Kidney epithelial cell (primary cell): ENCODE measurements at regions not wholly inside any gene's neighbourhood (a gene's known extent, or its start where the extent isn't known, plus 50 kb on each side); places are given as distances from the start of the nearest gene placed in this dataset.

Source experiments
- DNase-seq: peaks from one replicate; pipeline ENCODE4 v3.0.0-alpha.2; 2010; ENCODE audit warnings: low read depth
- H3K27me3 ChIP-seq: 2 replicates; pipeline ENCODE4 v1.6.0; 2011; ENCODE audit warnings: low read length; ENCODE audit not compliant: control insufficient read depth, insufficient read depth
- H3K36me3 ChIP-seq: 2 replicates; pipeline ENCODE4 v1.5.1; 2011; ENCODE audit warnings: low read length; ENCODE audit not compliant: control insufficient read depth, insufficient read depth
- H3K4me3 ChIP-seq: 2 replicates; pipeline ENCODE4 v1.5.1; 2011; ENCODE audit warnings: low read depth, mild to moderate bottlenecking, control low read depth, low read length
- TF ChIP-seq, protein P1 (sequence below): IDR thresholded peaks from 2 replicates; pipeline ENCODE4 v1.5.1; 2011; ENCODE audit warnings: mild to moderate bottlenecking, moderate library complexity, low read length, control low read depth, inconsistent platforms; ENCODE audit not compliant: insufficient read depth, poor library complexity, severe bottlenecking

DNA sequence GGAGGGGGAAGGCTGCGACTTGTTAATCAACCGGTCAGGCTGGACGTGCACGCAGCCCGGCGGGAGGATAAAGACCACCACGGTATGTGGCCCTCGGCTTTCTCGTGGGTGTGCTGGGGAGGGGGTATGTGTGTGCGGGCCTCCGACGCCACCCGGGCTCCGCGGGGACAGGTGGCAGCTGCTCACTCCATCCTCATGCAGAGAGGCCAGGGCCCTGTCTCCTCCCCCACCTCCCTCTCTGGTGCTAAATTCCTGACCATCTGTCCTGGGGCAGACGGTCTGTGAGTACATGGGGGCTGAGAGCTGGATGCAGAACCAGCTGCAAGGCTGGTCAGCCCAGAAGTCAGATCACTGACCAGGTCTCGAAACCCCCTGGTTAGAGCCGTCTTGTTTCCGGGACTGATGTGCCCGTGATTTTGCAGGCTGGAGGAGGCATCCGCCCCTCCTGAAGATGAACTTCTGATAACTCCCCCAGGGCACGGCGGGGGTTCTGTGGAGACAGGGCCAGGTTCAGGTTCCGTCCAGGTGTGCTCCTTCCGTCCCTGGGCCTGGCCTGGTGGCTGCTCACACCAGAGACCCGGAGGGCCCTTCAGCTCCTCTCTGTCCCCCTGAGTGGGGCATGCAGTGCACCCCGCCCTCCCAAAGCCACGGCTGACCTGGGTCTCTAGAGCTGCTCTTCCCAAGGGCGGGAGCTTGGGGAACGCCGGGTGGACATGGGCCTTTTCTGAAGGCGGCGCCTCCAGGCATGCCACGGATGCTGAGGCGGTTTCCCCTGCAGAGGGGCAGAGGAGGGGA, 1119.7 kb downstream of the BRD1 start:
- TF ChIP-seq, protein P1, sequence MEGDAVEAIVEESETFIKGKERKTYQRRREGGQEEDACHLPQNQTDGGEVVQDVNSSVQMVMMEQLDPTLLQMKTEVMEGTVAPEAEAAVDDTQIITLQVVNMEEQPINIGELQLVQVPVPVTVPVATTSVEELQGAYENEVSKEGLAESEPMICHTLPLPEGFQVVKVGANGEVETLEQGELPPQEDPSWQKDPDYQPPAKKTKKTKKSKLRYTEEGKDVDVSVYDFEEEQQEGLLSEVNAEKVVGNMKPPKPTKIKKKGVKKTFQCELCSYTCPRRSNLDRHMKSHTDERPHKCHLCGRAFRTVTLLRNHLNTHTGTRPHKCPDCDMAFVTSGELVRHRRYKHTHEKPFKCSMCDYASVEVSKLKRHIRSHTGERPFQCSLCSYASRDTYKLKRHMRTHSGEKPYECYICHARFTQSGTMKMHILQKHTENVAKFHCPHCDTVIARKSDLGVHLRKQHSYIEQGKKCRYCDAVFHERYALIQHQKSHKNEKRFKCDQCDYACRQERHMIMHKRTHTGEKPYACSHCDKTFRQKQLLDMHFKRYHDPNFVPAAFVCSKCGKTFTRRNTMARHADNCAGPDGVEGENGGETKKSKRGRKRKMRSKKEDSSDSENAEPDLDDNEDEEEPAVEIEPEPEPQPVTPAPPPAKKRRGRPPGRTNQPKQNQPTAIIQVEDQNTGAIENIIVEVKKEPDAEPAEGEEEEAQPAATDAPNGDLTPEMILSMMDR: no peak
- H3K36me3 ChIP-seq: no peaks in the 10 kb centered on the region
- no peak for DNase-seq
- no peak overlapping the region for H3K4me3 ChIP-seq
- H3K27me3 ChIP-seq: no peaks in the 10 kb centered on the region

DNA sequence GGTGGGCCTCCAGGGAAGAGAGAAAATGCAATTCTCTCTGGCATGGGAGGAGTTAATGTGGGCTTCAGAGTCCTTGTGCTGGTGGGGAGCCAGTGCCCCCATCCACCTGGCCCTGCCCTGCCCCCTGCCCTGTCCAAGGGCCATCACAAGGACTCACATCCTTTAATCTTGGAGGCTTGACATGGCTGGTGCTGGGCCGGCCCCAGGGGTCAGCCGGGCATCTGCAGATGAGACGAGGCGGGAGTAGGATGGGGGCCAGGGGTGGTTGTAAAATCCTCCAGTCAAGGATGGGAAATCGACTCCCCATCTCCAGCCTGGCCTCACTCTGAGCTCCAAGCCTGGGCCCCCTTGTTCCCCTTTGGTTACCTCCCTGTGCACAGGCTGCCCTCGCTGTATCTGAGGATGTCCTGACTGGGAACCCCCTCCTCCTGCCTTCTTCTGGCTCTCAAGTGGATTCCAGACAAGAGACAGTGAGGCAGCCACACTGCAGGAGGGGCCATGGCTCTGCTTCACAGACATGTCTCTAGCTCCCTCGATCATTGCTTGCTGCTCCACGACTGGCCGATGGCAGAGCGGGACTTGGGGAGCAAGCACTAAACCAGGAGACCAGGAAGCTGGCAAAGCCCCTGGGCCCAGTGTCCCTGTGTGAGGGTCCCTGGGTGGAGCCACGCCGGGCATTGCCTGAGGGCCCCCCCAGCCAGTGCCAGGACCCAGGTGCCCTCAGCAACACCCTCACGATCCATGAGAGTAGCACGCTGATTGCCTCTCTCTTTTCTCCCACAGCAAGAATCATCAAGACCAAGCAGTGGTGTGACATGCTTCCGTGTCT, 1120.5 kb downstream of the BRD1 start:
- H3K4me3 ChIP-seq: no peak overlapping the region
- TF ChIP-seq, protein P1: no peak
- H3K27me3 ChIP-seq: no peaks in the 10 kb centered on the region
- no peak for DNase-seq
- no peaks in the 10 kb centered on the region for H3K36me3 ChIP-seq

DNA sequence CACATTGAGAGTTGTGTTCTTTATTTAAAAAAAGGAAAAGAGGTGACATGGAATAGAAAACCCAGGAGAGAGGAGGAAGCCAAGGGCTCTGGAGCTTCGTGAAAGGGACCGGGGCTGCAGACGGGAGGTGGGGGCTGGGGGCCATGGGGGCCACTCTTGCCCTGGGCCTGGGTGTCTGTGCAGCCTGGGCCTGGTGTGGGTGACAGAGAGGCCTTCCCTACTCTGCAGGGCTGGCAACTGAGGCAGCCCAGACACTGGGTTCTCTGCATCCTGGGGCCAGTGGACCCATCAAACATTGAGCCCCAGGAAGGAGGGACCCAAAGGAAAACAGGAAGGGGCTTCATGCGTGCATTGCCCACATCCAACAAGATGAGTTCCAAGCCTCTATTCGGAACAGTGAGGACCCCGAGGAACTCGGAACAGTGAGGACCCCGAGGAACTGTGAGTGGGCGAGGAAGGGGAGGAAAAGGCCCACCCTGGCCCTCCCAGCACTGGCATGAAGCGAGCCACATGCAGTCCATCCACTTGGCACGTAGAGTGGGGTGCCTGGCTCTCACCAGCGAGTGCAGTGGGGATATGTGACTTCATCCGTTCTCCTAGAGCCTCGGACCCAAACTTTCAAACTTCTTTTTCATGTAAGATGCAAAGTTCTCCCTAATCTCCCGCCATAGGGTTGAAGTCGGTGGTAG, 1121.6 kb downstream of the BRD1 start:
- TF ChIP-seq, protein P1: no peak
- H3K4me3 ChIP-seq: no peak overlapping the region
- no peaks in the 10 kb centered on the region for H3K27me3 ChIP-seq
- DNase-seq: no peak
- H3K36me3 ChIP-seq: no peaks in the 10 kb centered on the region

DNA sequence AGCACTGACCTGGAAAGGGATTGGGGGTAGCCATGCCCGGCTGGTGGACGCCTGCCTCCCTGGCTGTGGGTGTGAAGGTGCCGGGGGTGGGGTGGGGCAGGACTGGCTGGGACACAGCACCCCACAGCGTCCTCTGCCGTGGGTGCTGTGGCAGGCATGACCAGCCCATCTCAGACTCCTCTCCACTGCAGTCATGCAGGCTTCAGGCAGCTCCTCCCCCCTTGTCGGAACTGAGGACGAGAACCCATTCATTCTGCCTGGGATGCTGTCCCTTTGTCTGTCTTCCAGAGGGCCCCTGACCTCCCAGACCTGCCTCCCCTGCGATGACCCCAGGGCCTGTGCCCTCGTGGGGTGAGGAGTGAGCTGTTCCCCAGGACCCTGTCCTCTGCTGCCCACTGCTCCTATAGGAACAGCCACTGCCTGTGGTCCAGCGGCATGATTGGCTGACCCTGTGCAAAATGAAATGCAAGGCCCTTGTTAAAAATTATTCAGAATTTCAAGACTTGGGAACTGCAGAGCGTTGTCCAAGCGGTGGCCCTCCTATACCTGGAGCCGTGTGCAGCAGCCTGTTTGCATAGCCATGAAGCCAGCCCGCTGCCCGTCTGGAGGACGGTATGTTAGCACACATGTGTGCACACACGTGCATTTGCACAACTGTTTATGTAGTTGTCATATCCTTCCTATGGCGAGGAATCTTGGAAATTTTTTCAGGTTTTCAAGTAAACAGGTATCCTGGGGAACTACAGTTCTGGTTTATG, 1122.3 kb downstream of the BRD1 start:
- Histone ChIP-seq H3K4me3 (no peak overlapping the region), H3K27me3 (no peaks in the 10 kb centered on the region), H3K36me3 (no peaks in the 10 kb centered on the region)
- no peak for DNase-seq
- TF ChIP-seq, protein P1: no peak

DNA sequence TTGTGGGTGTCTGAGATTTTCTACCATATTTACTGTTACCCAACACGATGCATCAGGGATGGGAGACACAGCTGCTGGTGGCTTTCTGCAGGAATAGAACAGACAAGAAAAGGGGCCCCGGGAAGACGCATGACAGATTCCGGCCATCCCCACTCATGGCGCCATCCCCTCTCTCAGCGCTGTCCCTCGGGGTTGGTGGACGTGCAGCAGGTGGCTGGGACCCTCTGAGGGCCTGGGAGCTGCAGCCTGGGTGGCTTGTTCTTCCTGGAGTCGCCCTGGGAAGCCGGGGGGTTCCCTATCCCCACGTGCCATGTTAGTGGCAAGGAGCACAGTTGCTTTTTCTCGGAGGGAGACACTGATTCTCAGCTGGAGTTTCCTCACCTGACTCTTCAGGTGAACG, 1123.3 kb downstream of the BRD1 start:
- TF ChIP-seq, protein P1: no peak
- H3K36me3 ChIP-seq: no peaks in the 10 kb centered on the region
- DNase-seq: no peak
- no peak overlapping the region for H3K4me3 ChIP-seq
- no peaks in the 10 kb centered on the region for H3K27me3 ChIP-seq
